ENCODE measurements at regions not wholly inside any gene's neighbourhood (a gene's known extent, or its start where the extent isn't known, plus 50 kb on each side); places are given as distances from the start of the nearest gene placed in this dataset.

DNA sequence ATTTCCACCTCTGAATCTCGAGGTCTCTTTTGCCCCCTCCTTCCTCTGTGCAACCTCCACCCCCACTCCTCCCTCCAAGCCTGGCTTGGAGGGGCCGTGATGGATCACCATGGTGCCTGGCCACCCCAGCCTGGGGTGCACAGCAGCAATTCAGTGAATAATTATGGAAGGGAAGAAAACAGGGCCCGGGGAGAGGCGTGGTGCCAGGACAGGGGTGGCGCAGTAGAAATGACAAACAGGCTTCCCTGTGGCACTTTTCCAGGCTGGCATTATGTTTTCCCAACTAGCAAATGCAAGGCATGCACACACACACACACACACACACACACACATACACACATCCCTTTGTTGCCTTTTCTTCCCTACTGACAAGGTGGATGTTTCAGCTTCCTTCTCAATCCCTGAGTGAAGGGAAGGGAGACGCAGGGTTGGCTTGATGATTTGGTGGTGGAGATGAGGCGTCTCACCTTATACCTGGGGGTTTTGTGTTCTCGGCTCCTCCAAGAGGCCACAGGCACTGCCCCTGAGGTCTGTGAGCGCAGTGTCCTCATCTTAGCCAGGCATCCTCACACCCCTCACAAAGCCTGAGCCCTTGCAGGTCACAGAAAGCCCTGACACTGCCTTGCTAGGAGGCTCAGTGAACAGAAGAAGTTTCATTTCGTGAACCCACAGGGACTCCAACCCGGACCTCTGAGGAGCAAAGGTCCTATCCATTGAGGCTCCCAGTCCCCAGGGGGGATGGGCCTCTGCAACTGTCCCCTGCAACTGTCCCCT lies 215.8 kb downstream of the MATN1 start:
- Histone ChIP-seq H3K79me2 (ENCODE audit: insufficient read depth, low read length) (no peaks in the 10 kb centered on the region), H3K4me3 (ENCODE audit: insufficient read depth, low read depth, low read length) (no peak overlapping the region), H2AFZ (ENCODE audit: low read depth, low read length) (no peak overlapping the region), H3K9me3 (ENCODE audit: insufficient read depth, low read depth, low read length) (no peaks in the 10 kb centered on the region), H3K4me2 (ENCODE audit: low read length) (no peak overlapping the region), H3K4me1 (ENCODE audit: insufficient read depth, low read length) (peaks cover 14% of the 10 kb centered on the region), H3K27ac (ENCODE audit: low read depth, low read length) (no peak overlapping the region), H4K20me1 (ENCODE audit: insufficient read depth, low read length) (no peaks in the 10 kb centered on the region), H3K36me3 (ENCODE audit: insufficient read depth, low read length) (no peaks in the 10 kb centered on the region), H3K27me3 (ENCODE audit: insufficient read depth, low read length) (no peaks in the 10 kb centered on the region), H3K9ac (ENCODE audit: low read length) (no peak overlapping the region)
- no peak for FAIRE-seq
- Mint-ChIP-seq H3K27ac (ENCODE audit: unreplicated experiment) (no peak overlapping the region), H3K36me3 (ENCODE audit: low read depth, unreplicated experiment) (no peaks in the 10 kb centered on the region), H3K4me3 (ENCODE audit: unreplicated experiment) (no peak overlapping the region), H3K9me3 (ENCODE audit: unreplicated experiment) (no peaks in the 10 kb centered on the region), H3K27me3 (ENCODE audit: low read depth, unreplicated experiment) (peaks cover 31% of the 10 kb centered on the region), H3K4me1 (ENCODE audit: low read depth, unreplicated experiment) (peaks cover 7% of the 10 kb centered on the region)
- DNase-seq (ENCODE audit: low read depth): no peak
- TF ChIP-seq EZH2 (IDR thresholded peaks at IDR 0.05; ENCODE audit: insufficient read depth, low read length): no peak
- TF ChIP-seq, protein P1, sequence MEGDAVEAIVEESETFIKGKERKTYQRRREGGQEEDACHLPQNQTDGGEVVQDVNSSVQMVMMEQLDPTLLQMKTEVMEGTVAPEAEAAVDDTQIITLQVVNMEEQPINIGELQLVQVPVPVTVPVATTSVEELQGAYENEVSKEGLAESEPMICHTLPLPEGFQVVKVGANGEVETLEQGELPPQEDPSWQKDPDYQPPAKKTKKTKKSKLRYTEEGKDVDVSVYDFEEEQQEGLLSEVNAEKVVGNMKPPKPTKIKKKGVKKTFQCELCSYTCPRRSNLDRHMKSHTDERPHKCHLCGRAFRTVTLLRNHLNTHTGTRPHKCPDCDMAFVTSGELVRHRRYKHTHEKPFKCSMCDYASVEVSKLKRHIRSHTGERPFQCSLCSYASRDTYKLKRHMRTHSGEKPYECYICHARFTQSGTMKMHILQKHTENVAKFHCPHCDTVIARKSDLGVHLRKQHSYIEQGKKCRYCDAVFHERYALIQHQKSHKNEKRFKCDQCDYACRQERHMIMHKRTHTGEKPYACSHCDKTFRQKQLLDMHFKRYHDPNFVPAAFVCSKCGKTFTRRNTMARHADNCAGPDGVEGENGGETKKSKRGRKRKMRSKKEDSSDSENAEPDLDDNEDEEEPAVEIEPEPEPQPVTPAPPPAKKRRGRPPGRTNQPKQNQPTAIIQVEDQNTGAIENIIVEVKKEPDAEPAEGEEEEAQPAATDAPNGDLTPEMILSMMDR (IDR thresholded peaks at IDR 0.05; ENCODE audit: insufficient read depth, low read depth, low read length): no peak

DNA sequence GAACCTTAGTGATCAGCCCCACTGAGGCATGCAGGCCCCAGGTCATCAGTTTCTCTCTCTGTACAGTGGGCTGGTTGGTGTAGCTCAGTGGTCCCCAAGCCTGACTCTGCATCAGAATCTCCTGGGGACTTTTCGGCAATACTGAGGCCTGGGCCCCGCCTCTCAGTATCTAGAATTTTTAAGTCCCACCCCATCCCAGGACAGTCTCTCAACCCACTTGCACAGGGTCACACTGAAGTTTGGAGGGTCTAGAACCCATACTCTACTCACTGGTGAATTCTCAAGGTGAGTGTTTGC lies 216.4 kb downstream of the MATN1 start:
- DNase-seq (ENCODE audit: low read depth) (no peak), FAIRE-seq (no peak)
- no peak overlapping the region for H3K27ac Mint-ChIP-seq (ENCODE audit: unreplicated experiment)

More for the DNA sequence above, 216.4 kb downstream of the MATN1 start:
- H3K4me2 ChIP-seq (ENCODE audit: low read length): no peak overlapping the region
- no peak overlapping the region for H3K4me3 ChIP-seq (ENCODE audit: insufficient read depth, low read depth, low read length)
- no peak overlapping the region for H3K9ac ChIP-seq (ENCODE audit: low read length)
- Mint-ChIP-seq H3K4me3 (ENCODE audit: unreplicated experiment) (no peak overlapping the region), H3K36me3 (ENCODE audit: low read depth, unreplicated experiment) (no peaks in the 10 kb centered on the region), H3K27me3 (ENCODE audit: low read depth, unreplicated experiment) (peaks cover 37% of the 10 kb centered on the region), H3K4me1 (ENCODE audit: low read depth, unreplicated experiment) (peaks cover 2% of the 10 kb centered on the region), H3K9me3 (ENCODE audit: unreplicated experiment) (no peaks in the 10 kb centered on the region)
- H3K79me2 ChIP-seq (ENCODE audit: insufficient read depth, low read length): no peaks in the 10 kb centered on the region
- no peaks in the 10 kb centered on the region for H4K20me1 ChIP-seq (ENCODE audit: insufficient read depth, low read length)
- H3K36me3 ChIP-seq (ENCODE audit: insufficient read depth, low read length): no peaks in the 10 kb centered on the region
- no peak overlapping the region for H2AFZ ChIP-seq (ENCODE audit: low read depth, low read length)
- H3K27ac ChIP-seq (ENCODE audit: low read depth, low read length): no peak overlapping the region
- H3K4me1 ChIP-seq (ENCODE audit: insufficient read depth, low read length): peaks cover 8% of the 10 kb centered on the region
- no peaks in the 10 kb centered on the region for H3K9me3 ChIP-seq (ENCODE audit: insufficient read depth, low read depth, low read length)
- H3K27me3 ChIP-seq (ENCODE audit: insufficient read depth, low read length): no peaks in the 10 kb centered on the region
- TF ChIP-seq, protein P1 (IDR thresholded peaks at IDR 0.05; ENCODE audit: insufficient read depth, low read depth, low read length): no peak
- no peak for TF ChIP-seq EZH2 (IDR thresholded peaks at IDR 0.05; ENCODE audit: insufficient read depth, low read length)
